GM19239 (cell line): ENCODE measurements at regions not wholly inside any gene's neighbourhood (a gene's known extent, or its start where the extent isn't known, plus 50 kb on each side); places are given as distances from the start of the nearest gene placed in this dataset.

Experiments
- DNase-seq: peaks from one replicate; pipeline ENCODE4 v3.0.0; 2011; ENCODE audit warnings: low spot score; ENCODE audit not compliant: insufficient read length
- FAIRE-seq: peaks from 2 replicates; lab custom pipeline; 2011; peaks lifted over from hg19 to GRCh38; lab: Jason Lieb, UNC

- FAIRE-seq (no peak), DNase-seq (no peak)
Observed at GRCh38 chr10:121155742-121156474, 304.7 kb downstream of the WDR11 start.

- FAIRE-seq, result no peak
- no peak for DNase-seq
Observed at GRCh38 chr10:121157998-121158397, 306.8 kb downstream of the WDR11 start.

- DNase-seq (no peak), FAIRE-seq (no peak)
Observed at GRCh38 chr10:121158988-121159579, 307.9 kb downstream of the WDR11 start.

- no peak for DNase-seq
Observed at GRCh38 chr10:121159670-121160069, 308.5 kb downstream of the WDR11 start.

GRCh38 chr10:121165276-121165675 lies 314.1 kb downstream of the WDR11 start:
- FAIRE-seq (no peak), DNase-seq (no peak)

More at GRCh38 chr10:121159670-121160069, 308.5 kb downstream of the WDR11 start:
- no peak for FAIRE-seq

- no peak for FAIRE-seq
- no peak for DNase-seq
Observed at GRCh38 chr10:121167534-121168243, 316.5 kb downstream of the WDR11 start.

GRCh38 chr10:121168545-121169216 lies 317.5 kb downstream of the WDR11 start:
- no peak for FAIRE-seq
- DNase-seq, result no peak

GRCh38 chr10:121169406-121169805 lies 318.2 kb downstream of the WDR11 start:
- no peak for FAIRE-seq
- no peak for DNase-seq

GRCh38 chr10:121171825-121172787 lies 320.9 kb downstream of the WDR11 start:
- FAIRE-seq (no peak), DNase-seq (no peak)

- FAIRE-seq (no peak), DNase-seq (no peak)
Observed at GRCh38 chr10:121179006-121179405, 327.8 kb downstream of the WDR11 start.

GRCh38 chr10:121182219-121182618 lies 331.1 kb downstream of the WDR11 start:
- FAIRE-seq, result no peak
- DNase-seq, result no peak

- FAIRE-seq (no peak), DNase-seq (no peak)
Observed at GRCh38 chr10:121183236-121183635, 332.1 kb downstream of the WDR11 start.

- DNase-seq (no peak), FAIRE-seq (no peak)
Observed at GRCh38 chr10:121183707-121184106, 332.5 kb downstream of the WDR11 start.

GRCh38 chr10:121185816-121186455 lies 334.8 kb downstream of the WDR11 start:
- DNase-seq (no peak), FAIRE-seq (no peak)

- no peak for DNase-seq
- FAIRE-seq, result no peak
Observed at GRCh38 chr10:121187391-121187790, 336.2 kb downstream of the WDR11 start.

GRCh38 chr10:121188005-121188404 lies 336.8 kb downstream of the WDR11 start:
- FAIRE-seq (no peak), DNase-seq (no peak)

- no peak for FAIRE-seq
- no peak for DNase-seq
Observed at GRCh38 chr10:121189066-121189465, 337.9 kb downstream of the WDR11 start.

- DNase-seq, result no peak
- no peak for FAIRE-seq
Observed at GRCh38 chr10:121194696-121195523, 343.7 kb downstream of the WDR11 start.
